Urinary bladder (tissue), 3 donors: ENCODE measurements at regions not wholly inside any gene's neighbourhood (a gene's known extent, or its start where the extent isn't known, plus 50 kb on each side); places are given as distances from the start of the nearest gene placed in this dataset.

Experiments
- DNase-seq: peaks from one replicate; pipeline ENCODE4 v3.0.0-alpha.2; 2015; ENCODE audit errors: extremely low spot score
- H3K27ac ChIP-seq: one replicate; pipeline ENCODE4 v1.5.1; 2013; ENCODE audit warnings: low read depth, mild to moderate bottlenecking, moderate library complexity
- H3K36me3 ChIP-seq: one replicate; pipeline ENCODE4 v1.6.1; 2013; ENCODE audit warnings: mild to moderate bottlenecking, moderate library complexity; ENCODE audit not compliant: insufficient read depth
- H3K4me1 ChIP-seq: one replicate; pipeline ENCODE4 v1.6.1; 2013; ENCODE audit warnings: mild to moderate bottlenecking, moderate library complexity; ENCODE audit not compliant: insufficient read depth
- H3K4me3 ChIP-seq: one replicate; pipeline ENCODE4 v1.5.1; 2013; ENCODE audit warnings: low read depth, low read length
- WGBS: extraction: QIAGEN DNeasy Blood & Tissue Kit; methylation state at CpG from one replicate; pipeline ENCODE4 v1.1.7; 2013; 5-methylcytosine and 5-hydroxymethylcytosine counted together
- donor health status: healthy with polysubstance abuse.
- donor health status: healthy.

DNA sequence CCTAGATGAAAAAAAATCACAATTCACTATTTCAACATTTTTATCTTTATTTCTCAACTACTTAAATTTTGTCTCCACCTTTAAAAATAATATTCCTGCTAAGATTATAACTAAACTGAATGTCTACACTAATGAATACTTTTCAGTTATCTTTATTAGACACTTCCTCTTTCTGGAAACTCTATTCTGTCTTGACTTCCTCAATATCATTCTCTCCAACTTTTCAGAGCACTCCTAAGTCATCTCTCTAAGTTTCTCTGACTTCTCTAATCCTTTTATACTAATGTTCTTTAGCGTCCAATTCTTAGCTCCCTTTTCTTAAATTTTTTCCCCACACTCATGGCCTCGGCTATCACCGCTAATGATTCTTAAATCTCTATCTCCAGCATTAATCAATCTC lies 374.2 kb downstream of the FBXO8 start:
- Histone ChIP-seq H3K36me3 (no peaks in the 10 kb centered on the region), H3K4me3 (no peak overlapping the region), H3K4me1 (no peaks in the 10 kb centered on the region), H3K27ac (no peak overlapping the region)
- DNase-seq, result no peak
- WGBS, result 84% methylated on average over 3 of the region's 3 CpGs

DNA sequence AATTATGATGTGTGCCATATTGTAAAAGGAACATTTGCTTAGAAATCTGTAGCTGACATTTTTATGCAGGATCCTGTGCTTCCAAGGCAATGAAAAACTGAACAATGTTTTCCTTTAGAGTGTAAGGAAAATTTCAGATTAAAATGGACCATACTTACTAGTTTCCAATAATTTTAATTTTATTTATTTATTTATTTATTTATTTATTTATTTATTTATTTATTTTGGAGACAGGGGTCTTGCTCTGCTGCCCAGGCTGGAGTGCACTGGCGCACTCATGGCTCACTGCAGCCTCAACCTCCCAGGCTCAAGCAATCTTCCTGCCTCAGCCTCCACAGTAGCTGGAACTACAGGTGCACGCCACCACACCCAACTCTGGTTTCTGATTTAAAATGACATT lies 369.8 kb upstream of the HAND2 start:
- Histone ChIP-seq H3K27ac (no peak overlapping the region), H3K36me3 (no peaks in the 10 kb centered on the region), H3K4me3 (no peak overlapping the region), H3K4me1 (no peaks in the 10 kb centered on the region)
- 97% methylated on average over 2 of the region's 2 CpGs for WGBS
- DNase-seq, result no peak

DNA sequence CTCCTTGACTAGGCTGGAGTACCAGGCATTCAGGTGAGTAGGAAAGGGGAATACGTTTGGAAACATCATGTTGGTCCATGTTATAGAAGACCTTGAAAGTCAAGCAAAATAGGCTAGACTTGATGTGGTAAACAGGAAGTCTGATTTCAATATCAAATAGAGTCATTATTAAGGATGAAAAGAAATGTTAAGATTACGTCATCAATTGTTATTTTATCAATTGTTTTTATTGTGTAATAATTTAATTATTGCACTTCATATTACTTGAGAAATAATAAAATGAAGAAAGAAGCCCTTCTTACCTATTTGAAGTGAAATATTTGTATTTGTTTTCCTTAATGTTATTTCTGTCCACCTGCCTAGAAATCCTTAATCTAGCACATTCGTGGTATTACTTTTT lies 361.0 kb upstream of the HAND2 start:
- WGBS, result 94% methylated on average over 3 of the region's 3 CpGs

DNA sequence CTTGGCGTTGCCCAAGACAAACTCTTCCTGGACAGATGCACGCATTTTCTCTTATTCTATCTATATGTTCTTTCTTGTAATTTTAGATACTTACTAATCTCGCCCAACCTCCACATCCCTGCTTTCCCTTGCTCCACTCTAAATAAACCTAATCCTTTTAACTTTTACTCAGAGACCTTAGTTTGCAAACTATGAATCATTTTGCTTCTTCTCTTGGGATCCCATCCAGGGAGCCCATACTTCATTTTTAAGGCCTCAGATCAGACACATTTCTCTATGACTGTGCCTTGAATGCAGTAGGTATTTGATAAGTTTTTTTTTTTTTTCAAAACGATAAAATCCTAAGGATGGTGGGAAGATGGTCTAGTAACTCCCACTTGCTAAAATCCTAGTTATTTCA lies 353.8 kb upstream of the HAND2 start:
- Histone ChIP-seq H3K4me3 (no peak overlapping the region), H3K4me1 (no peaks in the 10 kb centered on the region), H3K27ac (no peak overlapping the region), H3K36me3 (no peaks in the 10 kb centered on the region)
- no peak for DNase-seq
- WGBS, result 29% methylated on average over 4 of the region's 4 CpGs

More for the DNA sequence above, 361.0 kb upstream of the HAND2 start:
- no peak overlapping the region for H3K4me3 ChIP-seq
- no peak overlapping the region for H3K27ac ChIP-seq
- no peak for DNase-seq
- H3K36me3 ChIP-seq, result no peaks in the 10 kb centered on the region
- H3K4me1 ChIP-seq, result no peaks in the 10 kb centered on the region

DNA sequence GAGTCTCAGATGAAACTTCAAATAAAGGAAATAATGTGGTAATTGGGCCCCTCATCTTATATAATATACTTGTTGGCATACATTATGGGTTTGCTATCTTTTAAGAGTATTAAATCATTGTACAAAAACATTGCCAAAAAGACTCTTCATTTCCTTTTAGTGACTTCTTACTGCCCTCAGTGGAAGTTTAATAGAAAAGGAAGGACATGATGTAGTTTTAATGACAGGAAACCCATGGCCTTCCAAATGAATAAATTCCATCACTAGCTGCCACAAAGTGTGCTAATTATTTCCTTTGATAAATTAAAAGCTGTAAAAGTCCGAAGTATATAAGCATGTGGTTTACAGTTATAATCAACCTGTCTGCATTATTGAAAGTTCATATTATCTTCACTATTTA lies 350.9 kb upstream of the HAND2 start:
- no peak for DNase-seq
- Histone ChIP-seq H3K36me3 (no peaks in the 10 kb centered on the region), H3K4me1 (no peaks in the 10 kb centered on the region), H3K27ac (no peak overlapping the region), H3K4me3 (no peak overlapping the region)
- 62% methylated on average over 1 of the region's 1 CpG for WGBS

DNA sequence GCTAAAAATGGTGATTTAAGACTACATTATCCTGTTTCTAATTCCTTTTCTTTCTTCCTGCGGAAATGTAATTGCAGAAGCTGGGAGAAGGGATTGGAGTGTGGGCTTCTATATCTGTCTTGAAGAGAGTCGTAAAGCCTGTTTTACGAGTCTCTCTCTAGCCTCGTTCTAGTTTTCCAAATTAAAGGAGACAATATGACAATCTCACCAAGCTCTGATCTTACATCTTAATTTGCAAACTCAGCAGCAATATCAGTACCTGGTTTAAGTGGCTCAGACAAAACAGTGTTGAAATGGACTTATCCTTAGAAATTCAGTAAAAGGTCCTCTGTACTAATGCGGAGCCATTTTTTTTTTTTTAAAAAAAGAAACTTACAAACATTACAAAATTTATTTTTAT lies 349.5 kb upstream of the HAND2 start:
- H3K4me3 ChIP-seq, result no peak overlapping the region
- H3K36me3 ChIP-seq, result no peaks in the 10 kb centered on the region
- H3K4me1 ChIP-seq, result no peaks in the 10 kb centered on the region
- DNase-seq, result no peak
- no peak overlapping the region for H3K27ac ChIP-seq
- WGBS, result 22% methylated on average over 5 of the region's 5 CpGs

DNA sequence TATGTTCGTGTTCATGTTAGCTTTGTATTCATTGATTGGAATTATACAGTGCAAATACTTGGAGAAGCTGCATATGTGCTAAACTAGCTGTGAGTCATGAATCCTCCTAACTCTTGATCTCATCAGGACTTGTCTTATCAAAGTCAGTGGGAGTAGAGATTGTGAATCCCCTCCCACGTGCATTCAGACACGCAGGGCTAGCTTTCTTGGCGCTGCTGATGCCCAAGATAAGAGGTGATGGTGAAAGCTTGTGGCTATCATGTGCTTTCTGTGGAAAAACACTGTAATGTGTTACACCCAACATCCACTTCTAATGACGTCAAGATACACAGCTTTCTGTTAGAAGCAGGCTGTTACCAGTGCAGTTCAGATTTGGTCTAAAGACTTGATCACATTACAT lies 348.7 kb upstream of the HAND2 start:
- no peaks in the 10 kb centered on the region for H3K4me1 ChIP-seq
- 18% methylated on average over 5 of the region's 5 CpGs for WGBS
- no peak overlapping the region for H3K27ac ChIP-seq
- no peaks in the 10 kb centered on the region for H3K36me3 ChIP-seq
- no peak overlapping the region for H3K4me3 ChIP-seq
- DNase-seq, result peak; percentile 26

DNA sequence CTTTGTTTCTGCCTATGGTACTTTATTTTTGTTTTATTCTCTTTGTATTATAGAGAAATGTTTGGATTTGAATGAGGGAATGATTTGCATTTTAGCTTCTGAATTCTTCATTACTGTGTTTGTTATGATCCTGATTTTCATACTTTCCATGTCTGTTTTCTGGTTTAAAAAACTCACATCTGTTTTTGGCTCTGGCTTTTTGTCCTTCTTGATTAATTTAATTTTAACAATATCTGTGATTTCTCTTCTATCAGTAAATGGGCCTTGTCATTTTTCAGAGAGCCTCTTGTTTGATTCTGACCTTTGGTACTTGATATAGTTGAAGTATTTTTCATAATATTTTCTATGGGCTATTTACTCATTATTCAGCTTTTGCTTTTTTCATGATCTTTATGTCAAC lies 341.6 kb upstream of the HAND2 start:
- Histone ChIP-seq H3K36me3 (no peaks in the 10 kb centered on the region), H3K27ac (no peak overlapping the region), H3K4me1 (no peaks in the 10 kb centered on the region), H3K4me3 (no peak overlapping the region)
- DNase-seq, result no peak

DNA sequence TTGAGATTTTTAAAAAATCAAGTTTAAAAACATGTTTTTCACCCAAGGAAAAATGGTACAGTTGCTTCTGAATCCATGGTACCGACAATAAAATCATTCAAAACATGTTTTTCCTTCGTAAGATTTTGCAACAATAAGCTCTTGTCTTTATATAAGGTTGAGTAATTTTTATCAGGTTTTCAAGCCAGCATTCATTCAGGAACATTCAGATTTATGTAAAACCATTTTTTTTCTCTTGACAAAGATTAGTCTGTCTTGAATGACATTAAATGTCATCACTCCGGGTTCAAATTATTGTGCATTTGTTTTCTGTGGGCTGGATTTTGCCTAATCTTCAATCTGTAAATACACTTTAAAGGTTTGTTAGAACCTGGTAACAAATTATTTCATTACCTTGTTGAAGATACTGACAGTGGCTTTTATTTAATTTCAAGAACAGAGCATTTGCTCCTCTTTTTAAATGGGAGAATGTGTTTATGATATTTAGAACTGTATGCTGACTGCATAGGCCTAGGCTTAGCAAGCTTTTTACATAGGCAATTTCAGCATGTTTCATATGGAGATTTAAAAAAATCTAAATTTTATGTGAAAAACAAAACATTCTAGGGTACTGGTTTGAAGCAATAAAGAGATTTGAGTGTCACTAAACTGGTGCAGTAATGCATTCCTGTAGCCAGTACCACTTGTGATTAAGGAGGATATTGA lies 336.4 kb upstream of the HAND2 start:
- Histone ChIP-seq H3K4me3 (no peak overlapping the region), H3K36me3 (no peaks in the 10 kb centered on the region), H3K4me1 (no peaks in the 10 kb centered on the region), H3K27ac (no peak overlapping the region)
- 92% methylated on average over 3 of the region's 3 CpGs for WGBS
- DNase-seq, result no peak

DNA sequence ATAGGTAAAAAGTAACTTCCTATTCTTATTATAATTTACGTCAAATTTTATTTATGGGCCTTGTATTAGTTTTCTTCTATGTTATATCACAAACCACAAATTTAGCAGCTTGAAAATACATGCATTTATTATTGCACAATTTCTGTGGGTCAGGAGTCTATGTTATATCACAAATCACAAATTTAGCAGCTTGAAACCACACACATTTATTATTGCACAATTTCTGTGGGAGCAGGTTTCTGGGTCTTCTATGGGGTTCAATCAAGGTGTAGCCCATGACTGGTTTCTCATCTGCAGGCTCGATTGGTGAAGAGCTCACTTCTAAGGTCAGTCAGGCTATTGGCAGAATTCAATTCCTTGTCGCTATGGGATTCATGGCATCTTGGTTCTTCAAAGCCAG lies 332.7 kb upstream of the HAND2 start:
- Histone ChIP-seq H3K4me3 (no peak overlapping the region), H3K4me1 (no peaks in the 10 kb centered on the region), H3K36me3 (no peaks in the 10 kb centered on the region), H3K27ac (no peak overlapping the region)
- 94% methylated on average over 3 of the region's 3 CpGs for WGBS
- no peak for DNase-seq

DNA sequence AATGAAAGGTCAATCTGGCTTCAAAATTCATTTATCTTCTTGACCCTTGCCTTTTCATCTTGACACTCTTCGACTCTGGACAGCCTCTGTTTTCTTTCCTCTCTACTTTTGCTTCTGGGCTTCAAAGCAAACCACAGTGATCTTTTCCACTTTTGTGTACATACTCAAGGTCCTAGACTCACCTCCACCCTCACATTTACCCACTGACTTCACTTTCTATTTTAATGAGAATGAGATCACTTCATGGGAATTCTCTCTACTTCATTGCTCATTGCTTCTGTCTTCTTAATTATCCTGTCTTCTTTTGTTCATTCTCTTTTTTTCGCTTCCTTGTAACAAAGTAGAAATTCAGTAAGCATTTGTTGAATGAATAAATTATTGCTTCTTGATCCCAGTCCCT lies 330.1 kb upstream of the HAND2 start:
- Histone ChIP-seq H3K4me3 (no peak overlapping the region), H3K27ac (no peak overlapping the region), H3K4me1 (no peaks in the 10 kb centered on the region), H3K36me3 (no peaks in the 10 kb centered on the region)
- DNase-seq, result no peak
- 85% methylated on average over 2 of the region's 2 CpGs for WGBS

DNA sequence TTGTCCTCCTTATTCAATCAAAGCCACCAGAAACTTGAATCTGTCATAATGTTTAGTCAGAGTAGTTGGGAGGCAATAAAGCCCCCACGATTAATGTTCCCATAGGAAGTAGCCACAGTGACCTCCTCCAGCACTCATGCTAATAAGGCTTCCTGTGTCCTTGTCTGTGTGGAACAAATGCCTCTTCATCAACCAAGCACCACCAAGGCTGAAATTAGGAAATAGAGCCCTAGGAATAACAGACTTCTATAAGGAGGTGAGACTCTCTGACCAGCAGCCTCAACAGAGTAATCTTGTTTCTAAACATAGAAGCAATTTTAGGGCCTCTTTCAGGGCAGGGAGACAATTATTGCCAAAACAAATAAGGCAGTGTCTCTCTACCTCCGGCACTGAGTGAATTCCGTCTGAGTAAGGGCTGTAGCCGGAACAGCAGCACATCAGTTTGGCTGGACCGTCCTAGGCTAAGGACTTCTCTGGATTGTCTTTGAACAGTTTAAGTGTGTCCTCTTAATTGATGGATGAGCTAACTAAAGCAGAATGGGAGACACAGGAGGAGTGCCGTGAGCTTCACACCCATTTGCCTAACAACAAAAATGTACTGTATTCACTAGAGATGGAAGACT lies 329.2 kb upstream of the HAND2 start:
- no peak overlapping the region for H3K4me3 ChIP-seq
- no peaks in the 10 kb centered on the region for H3K4me1 ChIP-seq
- no peak for DNase-seq
- H3K36me3 ChIP-seq, result no peaks in the 10 kb centered on the region
- 47% methylated on average over 6 of the region's 6 CpGs for WGBS
- no peak overlapping the region for H3K27ac ChIP-seq

DNA sequence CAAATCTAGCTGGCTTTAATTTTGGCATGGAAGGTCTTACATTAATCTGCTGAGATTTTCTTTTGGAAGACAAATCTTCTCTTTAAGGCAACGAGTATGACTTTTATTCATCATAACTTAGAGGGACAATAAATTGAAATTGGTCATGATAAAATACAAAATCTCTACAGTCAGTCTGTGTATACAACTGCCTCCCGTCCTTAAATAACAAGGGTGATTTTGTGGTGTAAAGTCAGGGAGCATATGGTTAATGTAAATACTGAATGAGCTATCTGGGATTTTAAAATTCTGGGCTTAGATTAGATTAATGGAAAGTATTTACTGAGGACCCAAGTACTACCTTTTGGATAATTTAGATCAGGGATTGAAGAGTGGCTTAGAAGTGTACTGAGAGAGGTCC lies 328.4 kb upstream of the HAND2 start:
- no peaks in the 10 kb centered on the region for H3K36me3 ChIP-seq

DNA sequence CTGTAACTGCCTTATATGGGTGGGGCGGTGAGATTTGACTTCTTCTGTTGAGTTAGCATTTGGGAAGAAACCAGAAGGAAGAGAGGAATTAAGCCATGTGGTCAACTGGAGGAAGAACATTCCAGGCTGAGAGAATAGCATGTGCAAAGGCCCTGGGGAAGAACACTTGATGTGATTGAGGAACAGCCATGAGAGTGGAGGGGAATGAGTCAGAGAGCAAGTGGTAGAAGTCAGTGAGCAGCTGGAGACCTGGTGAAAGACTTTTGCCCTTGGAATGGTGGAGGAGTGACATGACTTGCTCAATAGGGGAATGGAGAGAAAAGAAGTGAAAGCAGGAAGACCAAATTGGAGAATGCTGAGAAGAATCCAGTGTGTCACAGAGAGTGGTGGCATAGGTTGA lies 327.8 kb upstream of the HAND2 start:
- Histone ChIP-seq H3K4me3 (no peak overlapping the region), H3K36me3 (no peaks in the 10 kb centered on the region), H3K27ac (no peak overlapping the region), H3K4me1 (no peaks in the 10 kb centered on the region)
- no peak for DNase-seq
- 97% methylated on average over 1 of the region's 1 CpG for WGBS

More for the DNA sequence above, 328.4 kb upstream of the HAND2 start:
- Histone ChIP-seq H3K4me3 (no peak overlapping the region), H3K4me1 (no peaks in the 10 kb centered on the region), H3K27ac (no peak overlapping the region)
- no peak for DNase-seq
- 30% methylated on average over 2 of the region's 2 CpGs for WGBS

DNA sequence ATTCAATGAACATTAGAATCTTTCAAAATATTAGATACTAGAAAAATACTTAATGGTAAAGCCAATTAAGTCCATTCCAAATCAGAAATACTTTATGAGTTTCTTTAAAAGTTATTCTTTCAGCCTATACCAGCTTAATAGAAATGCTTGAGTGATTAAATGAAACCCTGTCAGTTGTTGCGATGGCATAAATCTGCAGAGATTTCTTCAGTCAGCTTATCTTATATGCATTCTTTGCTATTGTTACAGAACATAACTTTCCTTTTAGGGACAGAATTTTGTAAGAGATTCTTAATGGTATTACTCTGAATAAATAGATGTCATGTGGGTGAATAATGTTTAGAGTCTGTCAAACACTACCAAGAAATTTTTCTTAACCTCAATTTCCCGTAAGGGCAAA lies 325.0 kb upstream of the HAND2 start:
- WGBS, result 53% methylated on average over 2 of the region's 2 CpGs
- no peaks in the 10 kb centered on the region for H3K4me1 ChIP-seq
- H3K27ac ChIP-seq, result no peak overlapping the region
- no peak overlapping the region for H3K4me3 ChIP-seq
- no peaks in the 10 kb centered on the region for H3K36me3 ChIP-seq
- no peak for DNase-seq
